HG03469 (cell line): ENCODE measurements at regions not wholly inside any gene's neighbourhood (a gene's known extent, or its start where the extent isn't known, plus 50 kb on each side); places are given as distances from the start of the nearest gene placed in this dataset.
"Not testable (repeated sequence)": the region's sequence is repeated elsewhere in the genome, so short reads cannot be mapped to it uniquely, and the experiment has no call there.

Source experiments
- ATAC-seq: cut with Tn5 transposase; IDR thresholded peaks from one replicate; pipeline ENCODE4 v1.9.1; 2021; ENCODE audit warnings: mild to moderate bottlenecking, moderate library complexity, moderate number of reproducible peaks; ENCODE audit not compliant: unreplicated experiment

- not testable (repeated sequence) for ATAC-seq
Observed at GRCh38 chr2:56606086-56606485, 422.3 kb downstream of the CCDC85A start.

GRCh38 chr2:56613254-56613653 is 429.5 kb downstream of the CCDC85A start:
- no peak for ATAC-seq

GRCh38 chr2:56613920-56614319 is 430.1 kb downstream of the CCDC85A start:
- no peak for ATAC-seq

- ATAC-seq: no peak
Observed at GRCh38 chr2:56615760-56616159, 432.0 kb downstream of the CCDC85A start.

- ATAC-seq: no peak
Observed at GRCh38 chr2:56624181-56624580, 440.4 kb downstream of the CCDC85A start.

- ATAC-seq: no peak
Observed at GRCh38 chr2:56626927-56627326, 443.1 kb downstream of the CCDC85A start.

- ATAC-seq: no peak
Observed at GRCh38 chr2:56630286-56630685, 446.5 kb downstream of the CCDC85A start.

- no peak for ATAC-seq
Observed at GRCh38 chr2:56647997-56648396, 464.2 kb downstream of the CCDC85A start.

GRCh38 chr2:56648802-56649201 is 465.0 kb downstream of the CCDC85A start:
- ATAC-seq: no peak

GRCh38 chr2:56654936-56655335 is 471.1 kb downstream of the CCDC85A start:
- ATAC-seq: no peak

GRCh38 chr2:56656826-56657225 is 473.0 kb downstream of the CCDC85A start:
- no peak for ATAC-seq

GRCh38 chr2:56666777-56667176 is 483.0 kb downstream of the CCDC85A start:
- ATAC-seq: no peak

GRCh38 chr2:56671973-56672569 is 488.3 kb downstream of the CCDC85A start:
- ATAC-seq: no peak

GRCh38 chr2:56674084-56674483 is 490.3 kb downstream of the CCDC85A start:
- no peak for ATAC-seq

- ATAC-seq: no peak
Observed at GRCh38 chr2:56676966-56677365, 493.2 kb downstream of the CCDC85A start.

- no peak for ATAC-seq
Observed at GRCh38 chr2:56680971-56681631, 497.3 kb downstream of the CCDC85A start.

- ATAC-seq: no peak
Observed at GRCh38 chr2:56681659-56682396, 498.0 kb downstream of the CCDC85A start.

- no peak for ATAC-seq
Observed at GRCh38 chr2:56682397-56682760, 498.6 kb downstream of the CCDC85A start.

- no peak for ATAC-seq
Observed at GRCh38 chr2:56684327-56684726, 500.5 kb downstream of the CCDC85A start.

GRCh38 chr2:56685205-56685604 is 501.4 kb downstream of the CCDC85A start:
- ATAC-seq: no peak

- no peak for ATAC-seq
Observed at GRCh38 chr2:56687169-56687568, 503.4 kb downstream of the CCDC85A start.

GRCh38 chr2:56688661-56689060 is 504.9 kb downstream of the CCDC85A start:
- no peak for ATAC-seq
